Activated naive CD4-positive, alpha-beta T cell treated with anti-CD3 and anti-CD28 coated beads, Interleukin-2, amount 50 U/mL, for 24 hours (primary cell): ENCODE measurements at regions not wholly inside any gene's neighbourhood (a gene's known extent, or its start where the extent isn't known, plus 50 kb on each side); places are given as distances from the start of the nearest gene placed in this dataset.
"Not testable (repeated sequence)": the region's sequence is repeated elsewhere in the genome, so short reads cannot be mapped to it uniquely, and the experiment has no call there.

Experiments used
- H3K27ac Mint-ChIP-seq: one replicate; pipeline ENCODE4 v1.8.0; 2021; ENCODE audit warnings: mild to moderate bottlenecking, mixed read lengths
- H3K27me3 Mint-ChIP-seq: one replicate; pipeline ENCODE4 v1.8.0; 2021; ENCODE audit warnings: mixed read lengths
- H3K36me3 Mint-ChIP-seq: one replicate; pipeline ENCODE4 v1.8.0; 2021; ENCODE audit warnings: mixed read lengths
- H3K4me1 Mint-ChIP-seq: one replicate; pipeline ENCODE4 v1.8.0; 2021; ENCODE audit warnings: mixed read lengths
- H3K4me3 Mint-ChIP-seq: one replicate; pipeline ENCODE4 v1.8.0; 2021; ENCODE audit warnings: mild to moderate bottlenecking, mixed read lengths
- H3K9me3 Mint-ChIP-seq: one replicate; pipeline ENCODE4 v1.8.0; 2021; ENCODE audit warnings: mixed read lengths

DNA sequence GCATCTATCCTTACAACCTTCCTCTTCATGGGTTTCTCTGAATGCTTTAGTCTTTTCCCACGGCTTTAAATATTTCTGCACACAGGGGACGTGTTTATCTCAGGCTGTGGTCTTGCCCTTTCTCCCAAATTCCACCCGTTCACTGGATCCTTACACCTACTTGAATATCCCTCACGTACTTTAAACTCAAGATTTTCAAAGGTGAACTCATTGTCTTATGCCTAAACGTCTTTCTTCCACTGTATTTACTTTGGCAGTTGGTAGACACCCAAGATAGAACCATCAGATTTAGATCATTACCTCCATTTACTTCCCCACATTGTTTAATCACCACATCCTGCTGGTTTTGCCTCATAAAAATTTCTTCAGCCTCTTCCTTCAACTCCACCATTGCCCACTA, 269.2 kb downstream of the CBLL2 start:
- Mint-ChIP-seq H3K4me3 (no peak overlapping the region), H3K4me1 (no peaks in the 10 kb centered on the region), H3K9me3 (no peaks in the 10 kb centered on the region), H3K36me3 (no peaks in the 10 kb centered on the region), H3K27me3 (no peaks in the 10 kb centered on the region), H3K27ac (no peak overlapping the region)

DNA sequence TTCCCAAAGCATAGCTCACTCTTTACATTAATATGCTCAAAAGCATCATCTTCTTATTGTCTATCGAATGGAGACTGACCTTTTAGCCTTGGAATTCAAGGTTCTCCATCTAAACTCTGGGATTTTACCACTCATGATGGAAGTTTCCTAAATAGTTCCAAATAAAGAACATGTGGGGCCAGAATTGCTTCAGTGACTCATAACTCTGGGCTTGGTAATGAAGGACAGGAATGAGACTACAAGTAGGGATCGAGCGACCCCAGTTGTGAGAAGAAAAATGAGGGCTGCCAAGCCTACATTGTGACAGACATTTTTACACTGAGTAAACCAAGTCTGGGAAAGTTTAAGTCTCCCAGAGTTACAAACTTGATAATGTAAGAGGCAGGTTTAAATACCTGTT, 269.9 kb downstream of the CBLL2 start:
- H3K4me3 Mint-ChIP-seq: no peak overlapping the region
- H3K27me3 Mint-ChIP-seq: no peaks in the 10 kb centered on the region
- no peaks in the 10 kb centered on the region for H3K36me3 Mint-ChIP-seq

DNA sequence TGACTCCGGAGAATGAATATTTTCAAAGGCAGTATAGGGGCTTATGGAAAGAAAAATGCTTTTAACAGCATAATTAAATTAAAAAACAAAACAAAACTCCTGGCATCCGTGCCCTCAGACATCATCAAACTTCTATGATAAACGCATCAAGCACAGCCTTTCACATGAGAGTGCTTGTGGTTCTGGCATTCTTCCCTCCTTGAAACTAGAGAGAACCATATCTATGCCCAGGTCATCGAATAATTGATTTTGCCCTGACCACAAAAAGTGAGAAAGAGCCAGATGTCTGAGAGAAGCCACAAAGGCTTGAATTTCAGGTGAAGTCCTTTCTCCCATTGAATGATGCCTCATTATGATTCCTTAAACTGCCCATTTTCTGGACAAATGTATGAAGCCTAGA, 286.8 kb downstream of the CBLL2 start:
- H3K27me3 Mint-ChIP-seq: no peaks in the 10 kb centered on the region
- no peaks in the 10 kb centered on the region for H3K9me3 Mint-ChIP-seq
- H3K27ac Mint-ChIP-seq: no peak overlapping the region
- no peaks in the 10 kb centered on the region for H3K36me3 Mint-ChIP-seq
- no peak overlapping the region for H3K4me3 Mint-ChIP-seq
- H3K4me1 Mint-ChIP-seq: no peaks in the 10 kb centered on the region

More for the DNA sequence above, 269.9 kb downstream of the CBLL2 start:
- no peaks in the 10 kb centered on the region for H3K9me3 Mint-ChIP-seq
- H3K4me1 Mint-ChIP-seq: no peaks in the 10 kb centered on the region
- no peak overlapping the region for H3K27ac Mint-ChIP-seq

DNA sequence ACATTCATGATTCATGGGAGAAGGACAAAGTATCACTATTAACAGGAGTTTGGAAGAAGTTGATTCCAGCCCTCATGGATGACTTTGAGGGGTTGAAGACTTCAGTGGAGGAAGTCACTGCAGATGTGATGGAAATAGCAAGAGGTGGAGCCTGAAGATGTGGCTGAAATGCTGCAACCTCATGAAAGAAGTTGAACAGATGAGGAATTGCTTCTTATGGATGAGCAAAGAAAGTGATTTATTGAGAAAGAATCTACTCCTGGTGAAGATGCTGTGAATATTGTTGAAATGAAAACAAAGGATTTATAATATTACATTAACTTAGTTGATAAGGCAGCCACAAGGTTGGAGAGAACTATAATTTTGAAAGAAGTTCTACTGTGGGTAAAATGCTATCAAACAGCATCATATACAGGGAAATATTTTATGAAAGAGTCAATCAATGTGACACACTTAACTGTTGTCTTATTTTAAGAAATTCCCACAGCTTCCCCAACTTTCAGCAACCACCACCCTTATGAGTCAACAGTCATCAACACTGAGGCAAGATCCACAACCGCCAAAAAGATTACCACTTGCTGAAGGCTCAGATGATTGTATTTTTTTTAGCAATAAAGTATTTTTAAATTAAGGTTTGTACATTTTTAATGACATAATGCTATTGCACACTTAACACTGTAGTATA, 302.6 kb downstream of the CBLL2 start:
- no peak overlapping the region for H3K27ac Mint-ChIP-seq
- no peaks in the 10 kb centered on the region for H3K36me3 Mint-ChIP-seq
- no peaks in the 10 kb centered on the region for H3K27me3 Mint-ChIP-seq
- no peak overlapping the region for H3K4me3 Mint-ChIP-seq
- H3K9me3 Mint-ChIP-seq: no peaks in the 10 kb centered on the region
- no peaks in the 10 kb centered on the region for H3K4me1 Mint-ChIP-seq

DNA sequence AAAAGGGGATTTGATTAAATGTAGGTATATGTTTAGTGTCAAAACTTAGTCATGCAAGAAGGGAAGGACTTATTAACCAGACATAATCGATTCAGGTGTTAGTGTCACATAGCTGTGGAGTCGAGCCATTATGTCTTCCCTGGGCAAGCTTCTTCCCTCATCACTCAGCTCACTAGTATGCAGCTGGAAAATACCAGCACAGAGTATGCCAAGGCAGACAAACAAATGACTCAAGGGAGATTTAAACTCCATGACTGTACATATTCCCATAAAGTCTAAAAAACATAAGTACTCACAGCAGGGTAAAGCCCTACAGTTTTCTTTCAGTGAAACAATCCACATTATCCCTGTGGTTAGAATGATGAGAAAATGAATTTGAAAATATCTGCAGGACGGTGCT, 304.5 kb downstream of the CBLL2 start:
- Mint-ChIP-seq H3K4me1 (no peaks in the 10 kb centered on the region), H3K27me3 (no peaks in the 10 kb centered on the region), H3K27ac (no peak overlapping the region), H3K36me3 (no peaks in the 10 kb centered on the region), H3K4me3 (no peak overlapping the region), H3K9me3 (no peaks in the 10 kb centered on the region)

DNA sequence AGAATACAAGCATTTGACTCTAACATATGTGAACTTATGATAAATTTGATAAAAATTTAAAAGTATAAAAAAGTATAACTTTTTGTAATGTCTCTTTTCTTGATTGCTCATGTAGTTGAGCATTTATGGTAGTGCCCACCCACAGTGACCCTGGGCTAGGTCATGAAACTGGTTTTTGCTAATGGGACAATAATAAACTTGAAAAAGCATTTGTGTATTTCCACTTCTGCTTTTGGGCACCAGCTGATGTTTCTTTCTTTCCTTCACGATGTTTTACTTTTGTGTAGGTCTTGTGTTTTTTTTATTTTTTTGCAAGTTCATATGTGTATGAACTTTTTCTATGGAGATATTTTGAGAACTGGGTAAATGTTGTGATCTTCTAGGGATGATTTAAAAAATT, 313.1 kb downstream of the CBLL2 start:
- Mint-ChIP-seq H3K9me3 (no peaks in the 10 kb centered on the region), H3K4me3 (no peak overlapping the region), H3K27ac (no peak overlapping the region), H3K4me1 (no peaks in the 10 kb centered on the region), H3K36me3 (no peaks in the 10 kb centered on the region), H3K27me3 (no peaks in the 10 kb centered on the region)

DNA sequence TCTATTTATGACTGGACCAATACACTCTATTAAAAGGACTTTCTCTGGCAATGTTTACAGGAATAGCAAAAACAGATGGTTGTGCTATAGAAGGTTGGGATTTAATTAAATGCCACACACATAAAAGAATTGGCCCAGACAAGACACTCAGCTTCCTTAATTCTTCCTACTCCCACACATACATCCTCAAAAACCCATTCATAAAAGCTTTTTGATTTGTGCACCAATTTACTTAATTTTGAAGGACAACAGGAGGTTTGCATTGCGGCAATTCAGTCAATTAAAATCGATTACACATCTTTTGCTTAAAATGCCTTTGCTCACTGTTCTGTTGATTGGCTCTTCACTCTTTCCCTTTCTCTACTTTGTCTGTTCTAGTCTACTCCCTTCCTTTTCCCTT, 317.1 kb downstream of the CBLL2 start:
- Mint-ChIP-seq H3K27ac (no peak overlapping the region), H3K9me3 (no peaks in the 10 kb centered on the region), H3K4me3 (no peak overlapping the region), H3K4me1 (no peaks in the 10 kb centered on the region), H3K27me3 (no peaks in the 10 kb centered on the region), H3K36me3 (no peaks in the 10 kb centered on the region)

DNA sequence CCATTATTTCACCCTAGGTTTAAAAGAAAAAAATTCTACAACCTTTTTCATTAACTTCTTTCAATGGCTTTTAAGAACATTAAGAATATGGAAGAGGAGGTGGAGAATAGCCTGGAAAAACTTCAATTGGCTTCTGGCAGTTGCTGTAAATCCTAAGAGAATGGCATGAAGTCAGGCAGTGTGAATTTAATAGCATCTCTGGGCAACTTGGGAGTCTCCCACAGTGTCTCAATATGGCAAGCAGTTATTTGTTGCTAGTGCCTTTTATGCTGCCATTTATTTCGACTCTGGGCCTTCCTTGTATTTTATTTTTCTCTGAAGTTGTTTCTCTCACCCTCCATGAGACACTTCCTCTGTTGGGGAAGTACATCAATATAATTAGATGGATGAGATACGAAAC, 322.1 kb downstream of the CBLL2 start:
- H3K4me1 Mint-ChIP-seq: no peaks in the 10 kb centered on the region
- H3K27me3 Mint-ChIP-seq: no peaks in the 10 kb centered on the region
- no peaks in the 10 kb centered on the region for H3K9me3 Mint-ChIP-seq
- no peaks in the 10 kb centered on the region for H3K36me3 Mint-ChIP-seq
- no peak overlapping the region for H3K27ac Mint-ChIP-seq
- no peak overlapping the region for H3K4me3 Mint-ChIP-seq

DNA sequence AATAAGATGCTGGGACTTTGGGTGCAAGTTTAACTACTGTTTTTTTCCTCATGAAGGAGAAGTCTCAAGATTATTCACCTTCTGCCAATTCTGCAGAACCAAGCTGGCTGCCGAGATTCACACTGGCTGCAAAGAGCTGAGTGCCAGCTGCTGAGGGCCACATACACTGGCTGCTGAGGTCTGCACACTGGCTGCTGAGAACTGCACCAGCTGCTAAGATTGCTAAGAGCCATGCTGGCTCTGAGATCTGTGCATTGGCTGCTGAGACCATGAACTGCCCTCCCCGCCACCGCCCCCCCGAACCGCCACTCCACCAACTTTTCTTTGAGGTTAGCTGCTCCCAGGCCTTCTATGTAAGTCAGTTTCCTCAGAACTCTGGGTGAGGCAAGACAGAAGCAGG, 330.3 kb downstream of the CBLL2 start:
- Mint-ChIP-seq H3K4me3 (no peak overlapping the region), H3K9me3 (no peaks in the 10 kb centered on the region), H3K4me1 (no peaks in the 10 kb centered on the region), H3K27ac (no peak overlapping the region), H3K36me3 (no peaks in the 10 kb centered on the region), H3K27me3 (no peaks in the 10 kb centered on the region)

DNA sequence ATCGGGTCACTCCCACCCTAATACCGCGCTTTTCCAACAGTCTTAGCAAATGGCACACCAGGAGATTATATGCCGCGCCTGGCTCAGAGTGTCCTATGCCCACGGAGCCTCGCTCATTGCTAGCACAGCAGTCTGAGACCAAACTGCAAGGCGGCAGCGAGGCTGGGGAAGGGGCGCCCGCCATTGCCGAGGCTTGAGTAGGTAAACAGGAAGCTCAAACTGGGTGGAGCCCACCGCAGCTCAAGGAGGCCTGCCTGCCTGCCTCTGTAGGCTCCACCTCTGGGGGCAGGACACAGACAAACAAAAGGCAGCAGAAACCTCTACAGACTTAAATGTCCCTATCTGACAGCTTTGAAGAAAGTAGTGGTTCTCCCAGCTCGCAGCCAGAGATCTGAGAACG, 336.7 kb downstream of the CBLL2 start:
- H3K27ac Mint-ChIP-seq, H3K4me1 Mint-ChIP-seq, H3K4me3 Mint-ChIP-seq, H3K9me3 Mint-ChIP-seq, H3K27me3 Mint-ChIP-seq, H3K36me3 Mint-ChIP-seq: not testable (repeated sequence)

DNA sequence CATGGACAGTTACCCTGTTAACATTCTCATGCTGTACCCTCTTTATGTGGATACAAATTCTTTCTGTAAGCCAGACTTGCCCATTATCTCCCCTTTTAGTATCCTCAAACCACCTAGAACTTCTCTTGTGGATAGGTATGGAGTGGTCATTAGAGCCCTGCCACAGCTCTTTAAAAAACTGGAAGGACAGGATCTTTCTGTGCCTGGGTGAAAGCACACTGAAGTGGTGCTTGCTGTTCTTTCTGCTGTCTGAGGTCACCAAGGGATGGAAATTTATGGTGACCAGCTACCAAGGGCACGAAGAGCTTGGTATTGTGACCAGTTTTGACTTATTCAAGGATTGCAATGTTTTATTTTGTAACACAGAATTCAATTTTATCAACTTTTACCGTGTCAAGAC, 344.2 kb downstream of the CBLL2 start:
- Mint-ChIP-seq H3K36me3 (no peaks in the 10 kb centered on the region), H3K9me3 (no peaks in the 10 kb centered on the region), H3K4me1 (no peaks in the 10 kb centered on the region), H3K27me3 (no peaks in the 10 kb centered on the region), H3K27ac (no peak overlapping the region), H3K4me3 (no peak overlapping the region)

DNA sequence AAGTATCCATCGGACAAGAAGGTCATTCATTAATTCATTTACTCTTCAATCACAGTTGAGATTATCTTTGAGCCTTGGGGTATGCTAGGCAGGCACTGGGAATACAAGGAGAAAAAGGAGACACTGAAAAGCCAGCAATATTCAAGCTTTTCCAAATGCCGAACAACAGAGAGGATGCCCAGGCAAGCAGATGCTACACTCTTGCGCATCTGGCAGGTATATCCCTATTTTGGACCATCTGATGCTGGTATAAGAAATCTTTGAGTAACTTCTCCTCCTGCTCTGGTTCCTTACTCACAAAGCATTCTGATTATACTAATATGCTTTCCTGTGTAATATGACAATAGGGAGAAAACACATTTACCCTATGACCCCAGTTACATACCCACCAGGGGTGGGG, 354.9 kb downstream of the CBLL2 start:
- Mint-ChIP-seq H3K27ac (no peak overlapping the region), H3K36me3 (no peaks in the 10 kb centered on the region), H3K4me1 (no peaks in the 10 kb centered on the region), H3K9me3 (no peaks in the 10 kb centered on the region), H3K27me3 (no peaks in the 10 kb centered on the region), H3K4me3 (no peak overlapping the region)

DNA sequence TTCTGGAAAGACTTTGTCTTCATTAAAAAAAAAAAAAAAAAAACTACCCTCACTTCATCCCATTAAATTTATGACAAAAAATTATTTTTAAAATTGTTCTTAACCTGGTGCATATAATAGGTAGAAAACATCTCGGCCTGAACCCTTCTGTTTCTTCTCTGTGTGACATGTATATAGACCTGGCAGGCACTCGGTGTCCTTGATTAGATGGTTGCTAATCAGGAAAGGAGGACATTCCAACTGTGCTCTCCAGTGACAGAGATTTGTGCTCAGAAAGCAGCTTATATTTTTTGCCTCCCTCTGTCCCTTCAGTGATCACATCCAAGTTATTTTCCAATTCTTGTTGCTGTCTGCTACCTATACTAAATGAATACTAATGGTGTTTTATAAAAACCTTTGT, 355.6 kb downstream of the CBLL2 start:
- Mint-ChIP-seq H3K27me3 (no peaks in the 10 kb centered on the region), H3K27ac (no peak overlapping the region), H3K4me3 (no peak overlapping the region), H3K4me1 (no peaks in the 10 kb centered on the region), H3K9me3 (peaks cover 2% of the 10 kb centered on the region), H3K36me3 (no peaks in the 10 kb centered on the region)

DNA sequence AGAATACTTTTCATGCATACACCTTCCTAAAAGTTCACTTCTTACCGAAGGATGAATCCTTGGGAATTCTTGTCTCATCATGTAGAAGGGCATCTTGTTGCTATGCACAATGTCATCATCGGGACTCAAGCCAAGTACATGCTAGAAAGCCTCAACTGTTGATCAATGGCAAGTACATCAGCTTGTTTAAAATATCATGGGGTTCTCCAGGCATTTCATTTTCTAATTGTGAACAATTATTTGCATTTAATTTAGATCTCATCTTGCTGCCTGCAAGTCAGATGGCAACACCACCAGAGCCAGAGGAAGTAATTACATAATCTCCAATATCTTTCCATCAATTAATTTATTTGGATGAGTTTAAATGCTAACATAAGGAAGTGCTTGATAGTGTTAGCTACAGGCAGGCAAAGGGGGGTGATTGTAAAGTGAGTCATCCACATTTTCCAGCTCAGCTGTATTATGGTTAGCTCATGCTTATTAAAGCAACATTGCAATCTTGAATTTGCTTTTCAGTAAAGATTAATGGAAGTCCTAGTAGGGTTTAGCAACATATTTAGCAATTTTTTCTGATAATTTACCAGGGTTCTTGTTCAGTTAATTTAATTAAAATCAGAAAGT, 356.5 kb downstream of the CBLL2 start:
- no peak overlapping the region for H3K27ac Mint-ChIP-seq
- H3K27me3 Mint-ChIP-seq: no peaks in the 10 kb centered on the region
- H3K4me1 Mint-ChIP-seq: no peaks in the 10 kb centered on the region
- no peak overlapping the region for H3K4me3 Mint-ChIP-seq
- no peaks in the 10 kb centered on the region for H3K36me3 Mint-ChIP-seq
- peaks cover 3% of the 10 kb centered on the region for H3K9me3 Mint-ChIP-seq

DNA sequence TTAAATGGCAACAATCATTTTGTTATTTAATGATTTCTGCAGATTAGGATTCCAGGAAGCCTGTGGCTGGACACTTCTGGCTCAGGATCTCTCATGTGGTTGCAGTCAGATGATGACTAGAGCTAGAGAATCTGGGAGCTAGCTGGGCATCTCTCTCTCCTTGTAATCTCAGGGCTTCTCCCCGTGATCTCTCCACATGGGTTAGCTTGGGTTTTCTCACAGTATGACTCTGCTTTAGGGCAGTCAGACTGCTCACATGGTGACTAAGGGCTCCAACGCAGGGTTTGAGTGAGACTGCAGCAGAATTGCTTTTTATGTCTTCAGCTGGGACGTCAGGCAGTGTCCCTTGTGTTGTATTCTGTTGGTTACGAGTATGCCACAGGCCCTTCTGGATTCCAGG, 361.4 kb downstream of the CBLL2 start:
- H3K4me3 Mint-ChIP-seq: no peak overlapping the region
- H3K27ac Mint-ChIP-seq: no peak overlapping the region
- peaks cover 10% of the 10 kb centered on the region for H3K9me3 Mint-ChIP-seq
- no peaks in the 10 kb centered on the region for H3K36me3 Mint-ChIP-seq
- no peaks in the 10 kb centered on the region for H3K27me3 Mint-ChIP-seq
- H3K4me1 Mint-ChIP-seq: no peaks in the 10 kb centered on the region

DNA sequence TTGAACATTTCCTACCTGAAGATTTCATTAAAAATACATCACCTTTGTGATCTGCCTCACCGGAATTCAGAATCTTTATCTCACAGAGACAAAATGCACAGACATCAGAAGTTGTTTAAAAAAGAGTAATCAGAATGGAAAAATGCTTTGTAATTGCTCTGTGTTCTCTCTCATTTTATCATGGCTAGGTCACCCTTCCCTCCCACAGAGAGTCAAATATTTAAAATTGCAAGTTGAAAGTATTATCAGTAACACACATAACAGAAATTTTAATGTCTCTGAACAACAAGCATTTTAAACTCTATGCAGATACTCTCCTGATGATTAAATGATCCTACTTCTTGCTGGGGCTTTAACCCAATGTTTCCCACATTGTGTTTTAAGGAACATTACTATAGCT, 362.0 kb downstream of the CBLL2 start:
- H3K27me3 Mint-ChIP-seq: no peaks in the 10 kb centered on the region
- H3K4me1 Mint-ChIP-seq: no peaks in the 10 kb centered on the region
- H3K27ac Mint-ChIP-seq: no peak overlapping the region
- H3K9me3 Mint-ChIP-seq: peaks cover 10% of the 10 kb centered on the region
- no peak overlapping the region for H3K4me3 Mint-ChIP-seq
- H3K36me3 Mint-ChIP-seq: no peaks in the 10 kb centered on the region

DNA sequence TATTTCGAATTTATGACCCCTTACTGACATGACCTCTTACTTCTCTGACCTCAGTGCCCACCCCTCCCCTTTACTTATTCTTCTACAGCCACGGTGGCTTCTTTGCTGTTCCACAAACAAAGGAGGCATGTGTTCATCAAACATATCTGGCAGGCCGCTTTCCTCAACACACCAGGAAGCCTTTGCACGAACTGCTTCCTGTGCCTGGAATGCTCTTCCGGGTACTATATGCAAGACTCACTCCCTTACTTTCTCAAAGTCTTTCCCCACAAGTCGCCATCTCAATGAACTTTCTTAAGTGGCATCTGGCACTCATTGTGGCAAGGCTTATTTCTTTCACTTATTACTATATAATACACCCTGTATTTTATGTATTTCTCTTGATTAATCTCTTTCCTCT, 351.5 kb upstream of the DDX53 start:
- Mint-ChIP-seq H3K27me3 (no peaks in the 10 kb centered on the region), H3K36me3 (no peaks in the 10 kb centered on the region), H3K9me3 (peaks cover 6% of the 10 kb centered on the region), H3K27ac (no peak overlapping the region), H3K4me1 (no peaks in the 10 kb centered on the region), H3K4me3 (no peak overlapping the region)
